ENCODE measurements at regions not wholly inside any gene's neighbourhood (a gene's known extent, or its start where the extent isn't known, plus 50 kb on each side); places are given as distances from the start of the nearest gene placed in this dataset.

DNA sequence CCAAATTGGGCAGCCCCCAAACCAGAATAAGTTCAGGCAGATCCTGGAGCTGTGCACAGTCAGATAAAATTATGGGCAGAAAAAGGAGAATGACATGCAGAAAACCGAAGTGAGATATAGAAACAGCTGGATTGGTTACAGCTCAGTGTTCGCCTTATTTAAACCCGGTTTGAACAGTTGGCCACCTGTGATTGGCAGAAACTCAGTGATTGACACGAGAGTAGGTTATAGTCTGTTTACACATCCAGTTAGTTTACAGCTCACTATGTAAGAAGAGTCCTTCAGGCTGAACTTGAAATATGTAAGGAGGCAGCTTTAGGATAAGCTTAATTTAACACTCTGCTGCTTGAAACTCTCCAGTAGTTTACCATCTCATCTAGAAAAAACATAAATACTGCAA is 271.6 kb upstream of the ARRDC4 start:
- no peak for TF ChIP-seq EP300 (IDR thresholded peaks at IDR 0.05; ENCODE audit: borderline replicate concordance)
- TF ChIP-seq RAD21 (IDR thresholded peaks at IDR 0.05; ENCODE audit: low read depth) = no peak
- TF ChIP-seq FOXM1 (IDR thresholded peaks at IDR 0.05; ENCODE audit: borderline replicate concordance, low read depth) = no peak
- TF ChIP-seq TCF12 (IDR thresholded peaks at IDR 0.05; ENCODE audit: low read depth) = no peak
- TF ChIP-seq CREB1 (IDR thresholded peaks at IDR 0.05; ENCODE audit: low read depth) = no peak
- TF ChIP-seq TAF1 (IDR thresholded peaks at IDR 0.05; ENCODE audit: low read depth) = no peak
- TF ChIP-seq CEBPB (IDR thresholded peaks at IDR 0.05) = no peak
- TF ChIP-seq YY1 (IDR thresholded peaks at IDR 0.05; ENCODE audit: low read depth) = no peak
- no peak for TF ChIP-seq REST (IDR thresholded peaks at IDR 0.05; ENCODE audit: low read depth)
- TF ChIP-seq, protein P1, sequence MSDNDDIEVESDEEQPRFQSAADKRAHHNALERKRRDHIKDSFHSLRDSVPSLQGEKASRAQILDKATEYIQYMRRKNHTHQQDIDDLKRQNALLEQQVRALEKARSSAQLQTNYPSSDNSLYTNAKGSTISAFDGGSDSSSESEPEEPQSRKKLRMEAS (IDR thresholded peaks at IDR 0.05) = no peak
- TF ChIP-seq ZBTB7A (IDR thresholded peaks at IDR 0.05; ENCODE audit: low read depth) = no peak
- no peak for TF ChIP-seq USF1 (IDR thresholded peaks at IDR 0.05)
- TF ChIP-seq NFIC (IDR thresholded peaks at IDR 0.05) = no peak
- TF ChIP-seq TEAD4 (IDR thresholded peaks at IDR 0.05) = no peak
